C1 segment of cervical spinal cord (tissue), 14 donors: ENCODE measurements at regions not wholly inside any gene's neighbourhood (a gene's known extent, or its start where the extent isn't known, plus 50 kb on each side); places are given as distances from the start of the nearest gene placed in this dataset.

Experiments used
- DNase-seq, 14 donors: peaks; one replicate each; lab custom pipeline; 2025; lab: John Stamatoyannopoulos, UW

- no peak for DNase-seq
Measured at GRCh38 chr15:39174332-39174731, 406.5 kb upstream of the THBS1 start.

GRCh38 chr15:39176030-39176429, 404.8 kb upstream of the THBS1 start:
- DNase-seq: no peak

DNA sequence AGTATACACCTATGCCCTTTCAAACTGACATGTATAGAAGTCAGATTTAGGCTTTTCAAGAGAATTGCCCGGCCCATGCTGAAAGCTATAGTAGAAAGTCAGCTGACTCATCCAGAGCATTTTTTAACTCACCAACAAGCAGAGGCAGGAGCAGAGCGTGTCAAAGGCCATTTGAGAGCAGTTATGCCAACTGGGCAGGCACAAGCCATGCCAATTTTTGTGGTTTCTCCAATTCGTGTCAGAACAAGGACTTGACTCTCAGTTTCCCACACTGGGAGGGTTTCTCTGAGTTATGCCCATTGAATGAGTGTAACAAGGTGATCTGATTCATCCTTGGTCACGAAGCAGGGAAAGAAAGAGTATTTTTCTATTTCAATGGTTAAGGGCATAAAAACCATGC, 403.3 kb upstream of the THBS1 start:
- DNase-seq: no peak

DNA sequence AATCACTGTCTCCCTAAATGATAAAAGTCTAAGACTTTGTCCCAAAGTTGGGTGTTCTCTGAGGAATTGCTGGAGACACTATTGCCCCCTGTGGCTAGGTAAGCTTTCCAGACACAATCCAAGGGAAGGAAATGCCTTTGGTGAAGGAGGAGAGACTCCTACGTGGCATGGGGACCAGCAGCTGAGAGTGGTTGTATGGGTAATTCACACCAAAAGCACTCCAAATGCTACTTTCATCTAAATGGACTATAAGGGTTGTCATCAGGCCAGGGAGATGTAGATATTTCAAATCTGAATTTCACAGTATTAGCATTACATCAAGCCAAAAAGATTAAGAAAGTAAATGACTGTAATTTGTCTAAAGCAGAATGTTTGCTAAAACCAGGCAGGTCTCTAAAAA, 400.8 kb upstream of the THBS1 start:
- DNase-seq: no peak

GRCh38 chr15:39180483-39180933, 400.4 kb upstream of the THBS1 start:
- no peak for DNase-seq

GRCh38 chr15:39181056-39181747, 399.7 kb upstream of the THBS1 start:
- DNase-seq: no peak

DNA sequence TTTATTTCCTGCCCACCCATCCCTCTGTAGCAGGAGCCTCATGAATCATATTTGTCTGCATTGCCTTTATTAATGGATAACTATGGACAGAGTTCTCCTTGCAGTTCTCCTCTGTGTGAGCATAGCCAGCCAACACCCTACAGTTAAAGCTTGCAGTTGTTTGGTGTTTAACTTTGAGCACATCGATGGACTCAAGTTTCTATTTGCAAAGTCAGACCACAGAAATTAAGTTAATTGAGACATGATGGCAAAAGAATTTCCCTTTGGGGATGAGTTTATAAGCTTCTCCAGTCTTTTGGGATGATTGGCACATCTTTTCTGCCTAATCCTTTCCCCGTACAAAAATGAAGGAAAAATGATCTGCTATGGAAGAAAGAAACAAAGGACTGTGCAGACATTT, 398.9 kb upstream of the THBS1 start:
- no peak for DNase-seq

DNA sequence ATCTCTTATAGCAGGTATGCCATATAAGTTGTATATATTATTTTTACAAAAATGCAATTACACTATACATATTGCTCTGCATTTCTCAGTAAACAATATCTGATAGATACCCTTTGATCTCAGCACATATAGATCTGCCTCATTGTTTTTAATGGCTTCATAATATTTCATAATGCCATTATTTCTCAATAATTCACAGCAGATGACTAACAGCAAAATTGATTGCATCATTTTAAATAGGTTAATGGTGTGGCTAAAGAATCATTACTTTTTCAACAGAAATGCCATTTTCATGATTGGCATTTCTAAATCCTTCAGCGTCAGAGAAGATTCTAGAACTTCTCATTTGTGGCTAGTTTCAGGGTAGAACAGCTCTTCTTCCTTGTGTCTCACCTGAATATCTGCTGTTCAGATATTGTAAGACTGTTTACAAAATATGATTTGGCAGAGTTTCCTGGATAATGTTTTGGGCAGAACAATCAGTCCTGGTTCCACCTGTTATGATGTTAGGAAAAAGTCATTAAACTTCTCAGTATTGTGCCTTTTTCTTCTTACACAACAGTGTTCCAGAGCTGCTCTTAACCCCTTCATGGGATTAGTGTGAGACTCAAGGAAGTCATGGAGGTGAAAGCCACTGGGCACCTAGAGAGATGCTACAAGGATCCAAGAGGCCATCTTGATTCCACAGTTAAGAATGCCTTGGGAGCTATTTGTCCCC, 397.6 kb upstream of the THBS1 start:
- no peak for DNase-seq

- no peak for DNase-seq
Measured at GRCh38 chr15:39184701-39185390, 396.0 kb upstream of the THBS1 start.

GRCh38 chr15:39188314-39188713, 392.6 kb upstream of the THBS1 start:
- no peak for DNase-seq

DNA sequence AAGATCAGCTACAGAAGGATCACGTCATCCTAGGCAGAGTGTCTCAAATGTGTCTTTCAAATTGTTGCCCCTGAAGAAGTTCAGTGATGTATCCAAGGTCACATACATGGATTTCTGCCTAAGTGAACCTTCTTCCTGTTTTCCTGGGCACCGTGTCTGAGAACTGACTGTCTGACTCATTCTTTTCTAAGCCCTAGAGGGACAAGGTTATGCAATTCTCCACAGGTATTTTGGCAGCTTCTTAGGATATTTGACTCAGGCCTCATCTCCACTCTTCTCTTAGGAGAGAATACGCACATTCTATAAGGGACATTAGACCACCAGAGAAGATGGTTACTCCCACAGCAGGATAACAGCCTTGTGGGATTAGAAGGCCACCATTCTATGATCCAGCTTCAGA, 391.9 kb upstream of the THBS1 start:
- DNase-seq: no peak

- no peak for DNase-seq
Measured at GRCh38 chr15:39191871-39192291, 389.0 kb upstream of the THBS1 start.

- DNase-seq: no peak
Measured at GRCh38 chr15:39192351-39192750, 388.5 kb upstream of the THBS1 start.

- no peak for DNase-seq
Measured at GRCh38 chr15:39192979-39193560, 387.8 kb upstream of the THBS1 start.

DNA sequence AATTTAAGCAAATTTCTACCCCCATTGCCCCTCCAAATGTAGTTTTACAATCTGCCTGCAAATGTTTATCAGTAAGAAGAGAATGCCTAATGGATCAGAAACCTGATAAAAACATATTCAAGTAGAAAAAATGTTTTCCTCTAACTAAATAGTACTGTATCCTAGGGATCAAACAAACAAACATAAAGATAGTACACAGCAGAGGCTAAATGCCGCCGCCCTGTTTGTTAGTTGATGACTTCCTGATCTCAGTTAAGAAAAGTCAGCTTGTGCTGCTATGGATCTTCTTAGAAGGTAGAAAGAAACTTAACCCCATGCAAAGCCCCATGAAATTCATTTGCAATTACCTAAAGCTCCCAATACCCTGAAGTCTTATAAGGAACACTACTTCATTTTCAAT, 387.3 kb upstream of the THBS1 start:
- no peak for DNase-seq

- DNase-seq: no peak
Measured at GRCh38 chr15:39194106-39194830, 386.6 kb upstream of the THBS1 start.

- DNase-seq: no peak
Measured at GRCh38 chr15:39195961-39196486, 384.9 kb upstream of the THBS1 start.

- no peak for DNase-seq
Measured at GRCh38 chr15:39198044-39199000, 382.6 kb upstream of the THBS1 start.

- peak in 2 of 14 donors; percentile 7 to 36 for DNase-seq
Measured at GRCh38 chr15:39199076-39199475, 381.8 kb upstream of the THBS1 start.

- DNase-seq: no peak
Measured at GRCh38 chr15:39200586-39200985, 380.3 kb upstream of the THBS1 start.
